ENCODE measurements at regions not wholly inside any gene's neighbourhood (a gene's known extent, or its start where the extent isn't known, plus 50 kb on each side); places are given as distances from the start of the nearest gene placed in this dataset.

- no peak overlapping the region for H3K4me3 Mint-ChIP-seq
- H3K27ac Mint-ChIP-seq: no peak overlapping the region
- H3K27me3 Mint-ChIP-seq: no peaks in the 10 kb centered on the region
- no peak for DNase-seq
- no peaks in the 10 kb centered on the region for H3K36me3 Mint-ChIP-seq (ENCODE audit: low read depth)
- H3K9me3 Mint-ChIP-seq: no peaks in the 10 kb centered on the region
- ChIA-PET CTCF (interaction anchor here (0.6 kb wide), 1 partner anchor 154 kb away, joined by 3 read pairs; no protein-coding TSS in a partner anchor), POLR2A (no interaction called here)
- H3K4me1 Mint-ChIP-seq: no peaks in the 10 kb centered on the region
Observed at GRCh38 chr14:101472518-101472849, 88.8 kb upstream of the DIO3 start.

- no peaks in the 10 kb centered on the region for H3K27me3 Mint-ChIP-seq
- POLR2A ChIA-PET: no interaction called here
- H3K4me3 Mint-ChIP-seq: no peak overlapping the region
- DNase-seq: no peak
- no peaks in the 10 kb centered on the region for H3K9me3 Mint-ChIP-seq
- no peak overlapping the region for H3K27ac Mint-ChIP-seq
- CTCF ChIA-PET: interaction anchor here (0.6 kb wide), 1 partner anchor 154 kb away, joined by 3 read pairs; no protein-coding TSS in a partner anchor
- H3K36me3 Mint-ChIP-seq (ENCODE audit: low read depth): no peaks in the 10 kb centered on the region
- H3K4me1 Mint-ChIP-seq: no peaks in the 10 kb centered on the region
Observed at GRCh38 chr14:101473045-101473729, 88.1 kb upstream of the DIO3 start.

- Mint-ChIP-seq H3K4me3 (no peak overlapping the region), H3K4me1 (no peaks in the 10 kb centered on the region), H3K36me3 (ENCODE audit: low read depth) (no peaks in the 10 kb centered on the region), H3K27me3 (no peaks in the 10 kb centered on the region), H3K9me3 (no peaks in the 10 kb centered on the region), H3K27ac (no peak overlapping the region)
- ChIA-PET CTCF (no interaction called here), POLR2A (no interaction called here)
- DNase-seq: no peak
Observed at GRCh38 chr14:101473795-101474562, 87.3 kb upstream of the DIO3 start.

DNA sequence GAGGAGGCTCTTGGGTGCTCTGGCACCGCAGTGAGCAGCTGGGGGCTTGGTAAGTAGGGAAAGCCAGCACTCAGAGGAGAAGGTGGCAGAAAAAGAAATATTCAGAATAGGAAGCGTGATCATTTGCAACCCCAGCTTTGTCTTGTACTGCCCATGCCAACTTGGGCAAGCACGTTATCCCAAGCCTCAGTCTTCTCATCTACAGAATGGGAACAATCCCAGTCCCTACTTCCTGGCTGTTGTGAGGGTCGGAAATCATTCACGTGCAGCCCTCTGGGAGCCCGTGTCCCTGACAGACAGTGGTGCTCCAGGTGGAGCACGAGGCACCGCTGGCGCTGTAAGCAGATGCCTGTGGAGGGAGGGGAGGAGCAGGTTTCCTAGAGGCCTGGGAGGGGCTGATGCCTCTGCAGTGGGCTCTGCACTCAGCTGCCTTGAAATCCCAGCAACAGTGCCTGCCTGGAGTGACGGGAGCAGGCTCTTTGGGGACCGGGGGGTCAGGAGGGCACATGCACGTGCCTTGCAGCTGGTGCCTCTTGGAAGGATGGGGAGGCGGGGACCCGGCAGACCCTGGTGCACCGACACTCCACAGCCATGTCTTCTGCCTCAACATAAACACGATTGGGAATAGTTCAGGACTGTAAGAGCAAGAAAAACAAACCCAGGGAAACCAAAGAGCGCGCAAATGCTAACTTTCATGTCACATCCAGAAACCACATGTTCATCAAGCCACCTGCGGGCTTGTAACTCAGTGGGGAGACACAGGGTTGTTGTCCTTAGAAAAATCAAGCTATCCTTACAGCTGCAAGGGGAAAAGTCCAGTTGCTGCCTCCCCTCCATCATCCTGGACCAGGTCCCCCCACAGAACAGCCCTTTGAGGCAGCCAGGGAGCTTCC lies 86.5 kb upstream of the DIO3 start:
- Mint-ChIP-seq H3K4me1 (no peaks in the 10 kb centered on the region), H3K27me3 (peaks cover 3% of the 10 kb centered on the region), H3K27ac (no peak overlapping the region), H3K9me3 (no peaks in the 10 kb centered on the region), H3K36me3 (ENCODE audit: low read depth) (no peaks in the 10 kb centered on the region), H3K4me3 (no peak overlapping the region)
- POLR2A ChIA-PET: no interaction called here
- CTCF ChIA-PET: no interaction called here
- DNase-seq: no peak

GRCh38 chr14:101475456-101476257 lies 85.6 kb upstream of the DIO3 start:
- ChIA-PET CTCF (no interaction called here), POLR2A (no interaction called here)
- no peaks in the 10 kb centered on the region for H3K9me3 Mint-ChIP-seq
- H3K27me3 Mint-ChIP-seq: peaks cover 3% of the 10 kb centered on the region
- H3K4me3 Mint-ChIP-seq: no peak overlapping the region
- no peaks in the 10 kb centered on the region for H3K36me3 Mint-ChIP-seq (ENCODE audit: low read depth)
- H3K27ac Mint-ChIP-seq: no peak overlapping the region
- no peak for DNase-seq
- H3K4me1 Mint-ChIP-seq: no peaks in the 10 kb centered on the region

GRCh38 chr14:101476258-101476915 lies 84.9 kb upstream of the DIO3 start:
- CTCF ChIA-PET: no interaction called here

DNA sequence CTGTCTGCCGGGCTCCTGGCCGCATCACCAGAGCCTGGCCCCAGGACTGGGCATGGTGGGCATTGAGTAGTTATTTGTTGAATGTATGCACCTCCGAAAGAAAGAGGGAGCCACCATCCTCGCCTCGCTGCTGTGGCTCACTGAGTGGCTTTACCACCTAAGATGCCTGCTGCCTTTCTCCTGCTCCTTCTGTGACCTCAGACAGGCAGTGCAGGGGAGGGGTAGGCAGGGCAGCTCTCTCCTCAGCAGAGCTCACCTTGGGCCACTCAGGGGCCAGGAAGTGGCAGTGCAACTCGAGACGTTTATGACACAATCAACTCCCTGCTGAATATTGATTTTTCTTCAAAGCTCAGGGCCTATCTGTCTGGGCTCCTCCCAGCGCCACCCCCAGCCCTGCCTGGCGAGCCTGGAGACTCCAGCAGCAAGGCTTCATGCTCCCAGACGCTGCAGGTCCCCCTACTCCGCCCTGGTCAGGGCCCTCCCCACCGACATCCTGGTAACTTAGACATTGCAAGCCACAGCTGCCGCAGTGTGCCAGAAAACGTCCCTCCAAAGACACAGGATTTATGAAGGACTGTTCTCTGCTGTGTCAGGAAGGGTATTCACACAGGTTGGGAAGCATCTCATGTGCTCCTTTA lies 84.3 kb upstream of the DIO3 start:
- DNase-seq: no peak
- Mint-ChIP-seq H3K9me3 (no peaks in the 10 kb centered on the region), H3K27me3 (peaks cover 6% of the 10 kb centered on the region), H3K27ac (no peak overlapping the region), H3K36me3 (ENCODE audit: low read depth) (no peaks in the 10 kb centered on the region), H3K4me3 (no peak overlapping the region), H3K4me1 (no peaks in the 10 kb centered on the region)
- ChIA-PET CTCF (no interaction called here), POLR2A (no interaction called here)

More at GRCh38 chr14:101476258-101476915, 84.9 kb upstream of the DIO3 start:
- Mint-ChIP-seq H3K36me3 (ENCODE audit: low read depth) (no peaks in the 10 kb centered on the region), H3K27ac (no peak overlapping the region), H3K4me1 (no peaks in the 10 kb centered on the region), H3K4me3 (no peak overlapping the region), H3K27me3 (peaks cover 6% of the 10 kb centered on the region), H3K9me3 (no peaks in the 10 kb centered on the region)
- POLR2A ChIA-PET: no interaction called here
- DNase-seq: no peak

DNA sequence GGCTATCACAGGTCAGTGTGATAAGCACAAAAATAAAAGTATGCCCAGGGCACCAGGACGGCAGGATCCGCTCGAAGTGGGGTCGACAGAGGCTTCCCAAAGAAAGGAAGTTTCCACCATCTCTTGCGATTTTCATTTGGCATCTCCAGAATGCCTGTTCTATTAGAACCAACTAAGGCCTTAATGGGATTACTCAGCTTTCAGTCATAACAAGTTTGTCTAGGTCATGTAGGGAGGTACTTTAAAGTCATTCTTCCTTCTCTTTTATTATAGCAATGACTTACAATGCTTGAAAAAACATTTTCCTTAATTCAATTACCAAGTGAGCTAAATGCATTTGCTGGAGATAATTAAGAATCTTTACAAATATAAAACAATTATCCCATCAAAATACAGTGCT lies 83.6 kb upstream of the DIO3 start:
- Mint-ChIP-seq H3K27me3 (peaks cover 8% of the 10 kb centered on the region), H3K9me3 (no peaks in the 10 kb centered on the region), H3K27ac (no peak overlapping the region), H3K4me1 (no peaks in the 10 kb centered on the region), H3K4me3 (no peak overlapping the region), H3K36me3 (ENCODE audit: low read depth) (no peaks in the 10 kb centered on the region)
- no peak for DNase-seq
- ChIA-PET POLR2A (no interaction called here), CTCF (no interaction called here)

GRCh38 chr14:101478096-101478495 lies 83.2 kb upstream of the DIO3 start:
- DNase-seq: no peak
- Mint-ChIP-seq H3K4me1 (no peaks in the 10 kb centered on the region), H3K4me3 (no peak overlapping the region), H3K36me3 (ENCODE audit: low read depth) (no peaks in the 10 kb centered on the region), H3K27me3 (peaks cover 10% of the 10 kb centered on the region), H3K27ac (no peak overlapping the region), H3K9me3 (no peaks in the 10 kb centered on the region)
- ChIA-PET POLR2A (no interaction called here), CTCF (no interaction called here)

- no peak overlapping the region for H3K4me3 Mint-ChIP-seq
- no peaks in the 10 kb centered on the region for H3K36me3 Mint-ChIP-seq (ENCODE audit: low read depth)
- peaks cover 18% of the 10 kb centered on the region for H3K27me3 Mint-ChIP-seq
- H3K27ac Mint-ChIP-seq: no peak overlapping the region
- POLR2A ChIA-PET: no interaction called here
- CTCF ChIA-PET: no interaction called here
- no peaks in the 10 kb centered on the region for H3K9me3 Mint-ChIP-seq
- no peaks in the 10 kb centered on the region for H3K4me1 Mint-ChIP-seq
- no peak for DNase-seq
Observed at GRCh38 chr14:101478796-101479410, 82.4 kb upstream of the DIO3 start.

- Mint-ChIP-seq H3K27ac (no peak overlapping the region), H3K9me3 (no peaks in the 10 kb centered on the region), H3K36me3 (ENCODE audit: low read depth) (no peaks in the 10 kb centered on the region), H3K27me3 (peaks cover 25% of the 10 kb centered on the region), H3K4me3 (no peak overlapping the region), H3K4me1 (no peaks in the 10 kb centered on the region)
- ChIA-PET POLR2A (no interaction called here), CTCF (no interaction called here)
- DNase-seq: no peak
Observed at GRCh38 chr14:101480022-101480746, 81.1 kb upstream of the DIO3 start.

Measured in activated CD4-positive, alpha-beta T cell treated with anti-CD3 and anti-CD28 coated beads, Interleukin-2, amount 10 ng/mL, durations not matched to agents 7 days and 5 days (primary cell).